GM12872 (cell line): ENCODE measurements at regions not wholly inside any gene's neighbourhood (a gene's known extent, or its start where the extent isn't known, plus 50 kb on each side); places are given as distances from the start of the nearest gene placed in this dataset.

Source experiments
- TF ChIP-seq, protein P1 (sequence below): IDR thresholded peaks from 3 replicates; pipeline ENCODE4 v1.5.1; 2011; ENCODE audit warnings: low read depth, mild to moderate bottlenecking, low read length, moderate library complexity; ENCODE audit not compliant: insufficient read depth

DNA sequence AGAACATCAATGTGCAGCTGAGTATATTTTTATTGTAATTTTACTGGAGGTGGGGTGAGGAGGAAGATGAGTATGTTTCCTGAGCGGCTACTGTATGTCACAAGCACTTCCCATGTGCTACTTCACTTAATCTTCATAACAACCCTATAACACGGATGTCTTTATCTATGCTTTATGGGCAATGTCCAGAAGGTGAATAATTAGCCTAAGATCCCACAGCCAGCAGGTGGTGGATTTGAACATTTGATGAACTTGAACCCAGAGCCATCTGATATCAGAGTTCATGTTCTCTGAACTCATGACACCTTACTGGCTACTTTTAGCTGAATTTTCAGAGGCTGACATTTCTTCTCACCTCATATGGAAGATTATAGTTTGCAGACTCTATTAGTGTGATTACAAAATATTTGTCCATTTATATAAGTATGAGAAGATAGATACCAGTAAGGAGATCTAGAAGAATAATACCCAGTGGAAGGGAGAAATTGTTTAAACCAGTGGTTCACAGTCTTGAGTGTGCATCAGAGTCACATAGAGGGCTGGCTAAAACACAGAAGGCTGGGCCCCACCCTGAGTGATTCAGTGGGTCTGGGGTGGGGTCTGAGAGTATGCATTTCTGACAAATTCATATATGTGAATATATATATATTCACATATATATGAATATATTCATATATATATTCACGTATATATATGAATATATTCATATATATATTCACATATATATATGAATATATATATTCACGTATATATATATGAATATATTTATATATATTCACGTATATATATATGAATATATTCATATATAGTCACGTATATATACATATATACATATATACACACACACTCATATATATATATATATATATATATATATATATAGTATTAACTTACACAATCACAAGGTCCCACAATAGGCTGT, 164.4 kb upstream of the NR3C1 start:
- TF ChIP-seq, protein P1, sequence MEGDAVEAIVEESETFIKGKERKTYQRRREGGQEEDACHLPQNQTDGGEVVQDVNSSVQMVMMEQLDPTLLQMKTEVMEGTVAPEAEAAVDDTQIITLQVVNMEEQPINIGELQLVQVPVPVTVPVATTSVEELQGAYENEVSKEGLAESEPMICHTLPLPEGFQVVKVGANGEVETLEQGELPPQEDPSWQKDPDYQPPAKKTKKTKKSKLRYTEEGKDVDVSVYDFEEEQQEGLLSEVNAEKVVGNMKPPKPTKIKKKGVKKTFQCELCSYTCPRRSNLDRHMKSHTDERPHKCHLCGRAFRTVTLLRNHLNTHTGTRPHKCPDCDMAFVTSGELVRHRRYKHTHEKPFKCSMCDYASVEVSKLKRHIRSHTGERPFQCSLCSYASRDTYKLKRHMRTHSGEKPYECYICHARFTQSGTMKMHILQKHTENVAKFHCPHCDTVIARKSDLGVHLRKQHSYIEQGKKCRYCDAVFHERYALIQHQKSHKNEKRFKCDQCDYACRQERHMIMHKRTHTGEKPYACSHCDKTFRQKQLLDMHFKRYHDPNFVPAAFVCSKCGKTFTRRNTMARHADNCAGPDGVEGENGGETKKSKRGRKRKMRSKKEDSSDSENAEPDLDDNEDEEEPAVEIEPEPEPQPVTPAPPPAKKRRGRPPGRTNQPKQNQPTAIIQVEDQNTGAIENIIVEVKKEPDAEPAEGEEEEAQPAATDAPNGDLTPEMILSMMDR = no peak

DNA sequence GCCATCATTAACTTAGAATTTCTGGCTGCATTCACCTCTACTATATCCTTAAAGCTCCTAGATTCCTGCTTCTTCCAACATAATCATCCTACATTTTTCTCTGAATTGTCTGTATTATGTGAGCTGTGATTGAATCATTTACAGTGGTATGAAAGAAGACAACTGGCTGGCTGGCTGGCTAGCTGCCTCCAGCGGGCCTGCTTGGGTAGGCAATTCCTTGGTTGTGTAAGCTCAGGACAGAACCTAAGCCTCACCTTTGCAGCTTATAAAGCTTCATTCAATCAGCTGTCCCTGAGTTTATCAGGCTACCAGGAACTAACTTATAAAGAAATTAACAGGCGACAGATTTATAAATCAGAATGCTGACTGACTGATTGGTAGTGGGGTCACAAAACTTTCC, 162.7 kb upstream of the NR3C1 start:
- TF ChIP-seq, protein P1 = no peak

DNA sequence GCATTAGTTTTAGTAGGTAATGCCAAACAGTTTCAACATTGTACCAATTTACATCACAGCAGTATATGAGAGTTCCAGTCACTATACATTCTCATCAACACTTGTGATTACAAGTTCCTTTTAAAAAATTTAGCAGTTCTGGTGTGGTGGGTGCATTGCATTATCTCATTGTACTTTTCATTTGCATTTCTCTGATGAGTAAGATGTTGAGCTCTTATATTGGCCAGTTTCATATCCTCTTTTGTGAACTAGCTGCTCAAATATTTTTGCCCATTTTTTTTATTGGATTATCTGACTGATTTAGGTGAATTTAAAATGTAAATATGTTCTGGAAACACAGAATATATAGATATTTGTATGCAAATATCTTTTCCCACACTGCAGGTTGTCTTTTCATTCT, 160.9 kb upstream of the NR3C1 start:
- TF ChIP-seq, protein P1 = no peak

DNA sequence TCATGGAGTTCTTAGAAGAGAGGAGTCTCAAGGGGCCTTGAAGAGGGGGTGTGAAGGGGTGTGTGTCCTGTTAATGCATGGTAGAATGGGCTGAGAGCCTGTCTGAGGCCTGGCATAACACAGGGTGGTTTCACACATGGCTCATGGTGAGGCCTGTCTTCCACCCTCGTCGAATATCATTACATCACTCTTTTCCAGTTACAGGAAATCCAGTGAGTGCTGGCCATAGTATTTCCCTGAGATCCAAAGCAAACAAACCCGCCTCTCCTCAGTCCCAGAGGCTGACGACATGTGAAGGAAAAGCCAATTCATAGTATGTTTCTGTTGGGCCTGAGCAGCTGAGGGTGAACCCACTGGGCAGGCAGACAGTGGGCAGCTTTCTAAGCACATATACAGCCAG, 159.4 kb upstream of the NR3C1 start:
- TF ChIP-seq, protein P1 = no peak

DNA sequence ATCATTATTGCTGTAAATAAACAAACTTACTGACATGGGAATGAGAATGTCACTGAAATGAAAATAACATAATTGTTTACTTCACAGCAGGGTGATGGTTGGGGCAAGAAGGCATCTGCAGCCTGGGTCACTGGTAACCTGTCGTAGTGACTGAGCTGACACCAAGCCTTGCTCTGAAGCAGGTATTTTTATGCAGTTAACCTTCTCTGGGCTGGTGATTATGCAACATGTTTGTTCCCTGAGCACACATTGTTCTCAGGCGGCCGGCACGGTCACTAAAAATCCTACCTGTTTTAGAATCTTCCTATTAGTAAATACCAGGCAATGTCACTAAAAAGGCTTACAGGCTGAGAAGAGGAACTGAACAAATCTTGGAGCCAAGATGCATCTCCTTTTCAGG, 157.7 kb upstream of the NR3C1 start:
- TF ChIP-seq, protein P1 = no peak

DNA sequence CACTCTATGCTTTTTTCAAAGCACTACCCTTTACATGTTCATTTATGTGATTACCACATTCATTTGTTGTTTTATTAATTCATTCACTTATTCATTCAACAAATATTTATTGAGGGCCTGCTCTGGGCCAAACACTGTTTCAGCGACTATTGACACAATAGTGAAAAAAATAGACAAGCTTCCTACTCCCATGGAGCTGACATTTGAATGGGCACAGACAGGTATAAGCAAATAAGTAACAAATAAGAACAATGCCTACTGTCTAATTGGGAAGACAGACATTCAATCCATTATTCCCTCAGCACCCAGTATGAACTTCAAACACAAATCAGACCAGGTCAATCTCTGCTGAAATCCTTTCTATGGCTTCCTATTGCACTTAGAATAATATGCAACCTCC, 156.9 kb upstream of the NR3C1 start:
- TF ChIP-seq, protein P1 = no peak

DNA sequence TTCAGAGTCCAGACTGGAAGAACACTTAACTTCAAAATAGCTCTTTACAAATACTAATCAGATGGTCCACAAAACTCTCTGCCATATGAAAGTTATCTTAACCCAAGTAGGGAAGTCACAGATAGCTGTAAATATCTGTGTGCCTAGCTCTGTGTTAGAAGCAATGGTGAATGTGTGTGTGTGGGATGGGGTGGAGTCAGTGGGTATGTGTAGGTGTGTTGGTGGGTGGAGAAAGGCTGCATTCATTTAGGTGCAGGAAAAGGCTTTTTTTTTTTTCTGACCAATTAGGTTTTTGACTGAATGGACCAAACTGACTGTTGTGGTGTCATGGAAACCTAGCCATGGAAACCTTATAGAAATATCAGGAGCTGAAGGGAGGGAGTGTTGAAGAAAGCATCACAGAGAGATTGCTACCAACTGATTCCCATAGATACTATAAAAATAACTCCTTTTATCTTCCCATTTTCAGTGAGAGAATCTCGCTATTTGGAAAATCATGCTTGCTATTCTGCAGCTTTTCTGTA, 156.2 kb upstream of the NR3C1 start:
- TF ChIP-seq, protein P1 = no peak
